HG03558 (cell line): ENCODE measurements at regions not wholly inside any gene's neighbourhood (a gene's known extent, or its start where the extent isn't known, plus 50 kb on each side); places are given as distances from the start of the nearest gene placed in this dataset.

ENCODE experiments used
- ATAC-seq: cut with Tn5 transposase; IDR thresholded peaks from one replicate; pipeline ENCODE4 v1.9.1; 2021; ENCODE audit warnings: moderate number of reproducible peaks; ENCODE audit not compliant: unreplicated experiment; ENCODE audit errors: extremely low read depth

DNA sequence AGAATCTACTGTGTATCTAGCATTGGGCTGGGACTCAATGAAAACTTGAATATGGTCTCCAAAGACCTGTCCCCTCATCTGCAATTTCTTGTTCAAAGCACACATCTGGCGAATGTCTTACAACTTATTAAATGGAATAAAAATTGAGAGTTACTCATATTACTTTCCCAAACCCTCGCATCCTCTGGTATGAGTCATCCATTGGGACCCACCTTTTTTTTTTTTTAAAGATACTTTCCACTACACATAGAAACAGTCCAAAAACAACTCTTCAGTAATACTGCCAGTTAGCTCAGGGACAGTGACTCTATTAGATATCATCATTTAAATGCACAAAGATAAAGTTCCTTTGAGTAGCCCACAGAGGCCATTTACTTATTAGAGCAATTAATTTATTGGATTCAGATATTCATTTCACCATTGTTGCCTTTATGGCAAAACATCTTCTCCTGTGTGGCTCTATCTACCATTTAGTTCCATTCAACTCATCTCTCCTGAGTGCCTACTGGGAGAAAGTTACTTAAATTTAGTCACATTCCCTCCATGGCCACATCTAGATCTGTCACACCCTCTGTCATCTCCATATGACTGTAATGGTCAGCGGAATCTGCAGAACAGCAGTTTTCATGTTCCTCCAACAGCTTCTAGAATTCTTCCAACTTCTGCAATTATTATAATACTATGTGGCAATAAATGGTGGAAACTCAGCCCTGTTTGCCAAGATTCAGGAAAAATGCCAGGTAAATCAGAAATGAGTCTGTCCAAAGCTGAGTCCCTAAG lies 77.9 kb upstream of the ARHGEF3 start:
- no peak for ATAC-seq

DNA sequence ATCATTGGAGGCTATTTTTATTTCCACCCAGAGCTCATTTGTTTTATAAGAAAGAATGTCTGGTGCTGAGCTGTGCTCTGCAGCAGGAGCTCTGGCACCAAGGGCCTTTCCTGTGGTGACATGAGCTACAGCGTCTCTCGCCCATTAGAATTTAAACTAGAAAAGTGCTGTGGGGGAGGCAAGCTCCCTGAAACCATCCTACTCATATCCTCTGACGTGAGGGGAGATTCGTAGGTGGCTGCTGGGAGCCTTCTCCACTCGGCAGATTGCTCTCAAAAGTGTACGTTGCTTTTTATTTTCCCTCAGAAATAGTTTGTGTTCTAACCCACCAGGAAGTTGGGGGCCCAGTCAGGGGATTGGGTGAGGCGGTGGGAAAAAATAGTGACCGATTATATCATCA lies 76.3 kb upstream of the ARHGEF3 start:
- ATAC-seq, result no peak

DNA sequence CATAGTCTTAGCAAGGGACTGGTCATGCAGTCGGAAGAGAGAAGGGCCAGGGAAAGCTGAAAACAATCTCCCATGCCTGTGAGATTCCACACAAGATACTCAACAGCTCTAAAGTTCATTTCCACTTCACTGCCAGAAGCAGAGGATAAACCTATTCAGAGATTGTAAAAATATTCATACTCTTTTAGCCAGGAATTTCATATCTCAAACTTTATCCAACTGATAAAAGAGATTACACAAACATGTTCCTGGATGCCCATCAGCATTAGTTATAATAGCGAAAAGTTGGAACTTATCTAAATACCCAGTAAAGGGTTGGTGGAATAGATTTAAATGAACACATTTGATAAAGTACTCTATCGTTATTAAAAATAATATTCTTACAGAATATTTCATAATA lies 75.2 kb upstream of the ARHGEF3 start:
- ATAC-seq, result no peak

DNA sequence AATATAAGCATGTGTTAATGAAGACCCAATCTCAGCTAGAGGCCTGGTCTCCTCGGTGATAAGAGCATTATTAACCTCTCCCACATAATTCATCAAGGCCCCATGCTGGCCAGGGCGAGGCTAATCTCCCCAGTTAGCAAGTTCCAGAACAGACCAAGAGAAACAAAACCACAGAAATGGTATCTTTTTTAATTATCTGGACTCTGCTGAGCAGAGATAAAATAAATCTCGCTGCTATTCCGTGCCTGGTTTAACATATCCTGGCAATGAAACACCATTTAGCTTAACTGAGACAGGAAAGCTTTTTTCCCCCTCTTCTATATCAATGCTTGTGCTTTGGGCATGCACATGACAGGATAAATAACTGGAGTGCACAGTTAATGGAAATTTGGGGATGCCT lies 72.5 kb upstream of the ARHGEF3 start:
- ATAC-seq, result no peak

DNA sequence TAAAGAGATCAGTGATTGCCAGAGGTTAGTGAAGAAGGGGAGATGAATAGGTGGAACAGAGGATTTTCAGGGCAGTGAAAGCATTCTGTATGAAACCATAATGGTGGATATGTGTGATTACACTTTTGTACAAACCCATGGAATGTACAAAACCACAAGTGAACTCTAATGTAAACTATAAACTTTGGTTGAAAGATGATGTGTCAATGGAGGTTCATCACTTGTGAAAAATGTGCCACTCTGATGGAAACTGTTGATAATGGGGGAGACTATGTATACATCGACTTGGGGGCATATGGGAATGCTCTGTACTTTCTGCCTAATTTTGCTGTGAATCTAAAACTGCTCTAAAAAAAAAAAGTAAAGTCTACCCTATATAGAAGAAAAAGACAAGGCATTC lies 68.7 kb upstream of the ARHGEF3 start:
- ATAC-seq, result no peak

DNA sequence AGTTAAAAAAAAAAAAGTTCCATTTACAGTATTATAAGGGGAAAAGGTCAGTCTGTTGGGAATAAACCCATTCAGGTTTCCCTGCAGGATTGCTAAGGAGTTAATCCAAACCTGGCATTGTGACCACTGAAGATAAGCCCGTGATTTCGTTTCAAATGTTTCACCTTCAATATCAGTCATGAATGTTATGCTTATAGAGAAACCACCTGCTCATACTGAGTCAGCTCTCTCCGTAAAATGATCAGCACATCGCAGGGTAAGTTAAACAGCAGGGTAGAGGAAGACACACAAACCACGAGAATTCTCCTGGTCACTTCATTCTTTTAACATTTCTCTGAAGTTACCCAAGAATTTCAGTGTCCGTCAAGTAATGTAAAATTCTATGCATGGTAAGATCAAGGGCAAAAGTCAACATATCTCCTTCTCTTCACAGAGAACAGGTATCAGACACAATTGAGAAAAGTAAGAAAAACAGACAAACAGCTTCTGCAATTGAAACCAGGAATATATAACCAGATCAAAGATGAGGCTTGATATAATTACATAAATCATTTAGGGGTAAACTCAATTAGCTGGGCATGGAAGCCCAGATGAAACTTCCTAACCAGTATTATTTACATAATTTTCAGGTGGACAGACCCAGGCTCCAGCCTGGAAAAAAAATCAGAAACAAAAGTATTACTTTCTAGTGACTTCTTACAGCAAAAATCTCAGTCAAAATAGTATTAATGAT lies 67.6 kb upstream of the ARHGEF3 start:
- ATAC-seq, result no peak

DNA sequence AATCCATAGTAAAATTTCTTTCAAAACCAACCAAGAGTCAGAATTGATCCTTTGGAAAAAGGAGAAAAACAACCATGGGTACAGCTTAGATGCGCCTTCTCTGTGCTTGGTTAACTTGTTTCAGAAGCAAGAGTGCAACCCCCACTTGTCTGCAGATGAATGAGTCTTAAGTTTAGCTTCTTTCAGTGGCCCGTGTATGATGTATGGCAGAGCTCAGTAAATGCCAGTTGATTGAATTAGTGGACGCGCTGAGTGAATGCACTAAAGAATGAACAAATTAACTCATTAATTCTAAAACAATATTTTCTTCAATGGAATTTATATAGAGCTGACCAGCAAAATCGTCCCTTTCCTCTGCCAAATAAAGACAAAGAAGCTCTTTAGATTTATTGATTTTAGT lies 67.0 kb upstream of the ARHGEF3 start:
- no peak for ATAC-seq

DNA sequence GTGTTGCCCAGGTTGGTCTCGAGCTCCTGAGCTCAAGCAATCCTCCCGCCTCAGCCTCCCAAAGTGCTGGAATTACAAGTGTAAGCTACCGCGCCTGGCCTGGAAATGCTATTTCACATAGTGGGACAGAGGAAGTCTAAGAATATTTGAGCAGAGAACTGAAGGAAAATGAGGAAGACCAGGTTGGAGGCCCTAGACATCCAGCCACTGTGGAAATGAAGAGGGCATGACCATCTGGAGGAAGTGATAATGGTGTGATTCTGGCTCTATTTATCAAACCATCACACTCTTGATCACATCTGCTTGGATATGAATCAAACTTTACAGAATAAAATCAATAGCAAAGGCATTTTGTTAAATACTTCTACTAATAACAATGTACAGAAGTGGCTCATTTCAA lies 65.9 kb upstream of the ARHGEF3 start:
- no peak for ATAC-seq

DNA sequence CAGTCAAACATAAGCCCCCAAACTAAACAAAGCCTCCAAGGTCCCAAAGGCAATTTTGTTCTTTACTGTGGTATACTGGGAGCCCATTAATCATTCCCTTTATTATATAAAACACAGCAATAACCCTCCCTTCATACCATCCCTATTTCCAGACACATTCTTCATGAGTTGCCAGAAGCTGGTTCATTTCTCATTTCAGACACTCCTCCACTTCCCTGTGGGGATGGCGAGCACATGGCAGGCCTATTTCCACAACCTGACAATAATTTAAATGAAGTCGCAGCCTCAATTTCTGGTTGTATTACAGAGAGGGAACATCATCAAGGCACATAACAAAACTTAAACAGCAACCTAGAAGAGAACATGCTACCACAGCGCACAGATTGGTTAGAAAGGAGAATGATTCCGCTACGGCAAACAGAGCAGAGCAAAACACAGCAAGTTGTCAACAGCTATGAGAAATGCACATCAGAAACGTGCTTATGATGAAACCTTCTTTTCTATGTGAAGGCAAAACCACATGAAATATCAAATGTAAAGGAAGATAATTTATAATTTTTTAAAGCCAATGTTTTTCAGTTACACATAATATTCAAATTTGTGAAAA lies 63.3 kb upstream of the ARHGEF3 start:
- ATAC-seq, result no peak

DNA sequence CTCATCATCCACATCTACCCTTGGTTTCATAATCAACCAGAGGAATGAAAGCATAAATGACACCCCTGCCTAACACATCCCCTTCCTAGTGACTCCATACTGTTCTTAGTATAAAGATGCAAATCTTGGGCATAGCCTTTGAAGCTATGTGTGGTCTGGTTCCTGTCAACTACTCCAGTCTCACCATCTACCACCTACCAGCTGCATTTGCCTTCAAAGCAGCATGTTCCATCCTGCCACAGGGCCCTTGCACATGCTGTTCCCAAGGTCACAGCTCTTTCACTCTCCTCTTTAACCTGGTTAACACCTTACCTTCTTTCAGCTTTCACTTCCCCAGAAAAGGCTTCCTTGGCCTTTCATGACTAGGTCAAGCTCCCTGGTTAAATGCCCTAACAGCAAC lies 62.3 kb upstream of the ARHGEF3 start:
- no peak for ATAC-seq

DNA sequence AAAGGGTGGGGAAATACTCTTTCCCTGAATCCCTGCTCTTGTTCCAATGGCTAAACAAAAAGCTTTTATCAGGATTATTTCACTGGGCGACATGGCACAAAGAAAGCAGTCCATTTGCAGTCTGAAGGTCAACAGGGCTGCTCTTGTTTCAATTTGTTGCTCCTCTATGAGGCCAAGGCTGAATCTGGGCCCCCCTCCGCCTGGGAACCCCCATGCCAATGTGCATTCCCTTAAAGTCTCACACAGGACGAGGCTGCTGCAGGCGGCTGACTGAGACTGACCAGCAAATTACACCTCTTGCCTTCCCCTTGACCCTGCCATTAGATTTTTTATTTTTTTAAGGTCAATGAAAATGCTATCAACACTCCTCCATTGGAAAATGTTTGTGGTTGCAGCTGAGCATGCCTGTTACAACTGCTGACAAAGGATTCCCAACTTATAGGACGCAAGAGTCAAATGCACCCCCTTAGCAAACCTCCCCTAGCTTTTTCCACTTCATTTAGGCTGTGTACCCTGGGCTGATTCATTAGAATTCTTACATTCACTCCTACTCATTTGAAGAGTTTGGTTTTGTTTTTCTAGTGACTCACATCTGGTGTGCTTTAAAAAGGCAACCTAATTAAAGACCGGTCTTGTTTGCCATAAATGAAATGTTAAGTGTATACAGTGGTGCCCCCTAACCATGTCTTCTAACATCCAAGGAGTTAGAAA lies 60.8 kb upstream of the ARHGEF3 start:
- ATAC-seq, result no peak

DNA sequence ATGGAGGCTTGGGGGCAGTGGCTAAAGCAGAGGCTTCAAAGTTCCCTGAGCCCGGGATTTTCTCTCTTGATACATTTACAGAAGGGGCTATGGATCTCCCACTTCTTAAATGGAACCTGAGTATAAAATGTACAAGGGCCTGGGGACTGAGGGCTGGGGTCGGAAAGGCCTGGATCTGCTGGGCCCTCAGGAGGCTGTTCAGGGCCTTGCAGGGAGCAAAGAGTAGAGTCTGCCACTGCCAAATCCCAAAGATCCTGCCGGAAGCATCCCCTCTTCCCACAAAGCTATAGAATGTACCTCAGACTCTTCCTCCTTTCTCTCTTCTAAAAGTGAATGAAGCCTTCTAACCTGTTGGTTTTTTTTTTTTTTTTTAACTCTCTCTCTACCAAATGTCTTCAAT lies 59.8 kb upstream of the ARHGEF3 start:
- ATAC-seq, result no peak

DNA sequence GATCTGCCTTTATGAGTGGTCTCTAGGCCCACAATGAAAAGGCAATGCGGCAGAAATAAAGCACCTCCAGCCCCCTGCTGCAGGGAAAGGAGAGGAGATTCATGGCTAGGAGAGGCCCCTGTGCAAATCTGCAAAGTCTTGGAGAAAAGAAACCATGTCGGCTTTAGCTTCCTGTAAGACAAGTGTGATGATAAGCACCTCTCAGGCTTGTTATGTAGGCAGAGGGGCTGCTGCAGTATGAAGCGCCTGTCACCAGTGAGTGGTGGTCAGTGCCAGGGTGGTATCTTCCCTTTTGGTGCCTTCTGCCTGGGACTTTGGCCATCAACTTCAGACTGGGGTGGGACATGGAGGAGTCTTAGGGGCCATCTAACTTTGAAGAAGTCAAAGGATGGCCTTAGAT lies 59.2 kb upstream of the ARHGEF3 start:
- ATAC-seq, result no peak

DNA sequence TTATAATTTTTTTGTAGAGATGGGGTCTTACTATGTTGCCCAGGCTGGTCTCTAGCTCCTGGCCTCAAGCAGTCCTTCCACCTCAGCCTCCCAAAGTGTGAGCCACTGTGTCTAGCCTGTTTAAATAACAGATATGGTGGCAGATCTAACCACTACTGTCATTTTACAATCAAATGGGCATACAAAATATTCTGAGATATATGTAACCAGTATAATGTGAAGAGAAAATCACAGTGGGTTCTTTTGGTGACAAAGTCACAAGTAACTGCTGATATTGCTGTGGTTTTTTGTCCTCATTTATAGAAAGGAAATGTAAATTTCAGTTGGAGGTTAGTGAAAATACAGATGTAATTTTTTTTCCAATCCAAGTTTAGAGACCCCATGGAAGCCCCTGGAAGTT lies 58.6 kb upstream of the ARHGEF3 start:
- ATAC-seq, result no peak

DNA sequence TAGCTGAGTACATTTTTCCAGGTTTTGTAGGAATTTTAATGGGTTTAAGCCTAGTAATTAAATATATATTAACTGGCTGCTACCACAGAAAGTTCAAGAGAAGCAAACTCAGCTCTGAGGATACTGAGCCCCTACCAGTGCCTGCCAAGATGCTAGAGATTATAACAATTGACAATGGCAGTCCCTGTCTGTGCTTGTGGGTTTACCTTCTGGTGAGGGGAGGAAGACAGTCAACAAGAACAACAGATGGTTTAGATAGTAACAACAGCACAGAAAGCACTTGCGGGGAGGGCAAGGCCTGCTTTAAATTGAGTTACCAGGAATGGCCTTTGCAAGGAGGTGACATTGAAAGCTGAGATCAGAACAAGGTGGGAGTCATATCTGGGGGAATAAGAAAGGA lies 56.6 kb upstream of the ARHGEF3 start:
- no peak for ATAC-seq

DNA sequence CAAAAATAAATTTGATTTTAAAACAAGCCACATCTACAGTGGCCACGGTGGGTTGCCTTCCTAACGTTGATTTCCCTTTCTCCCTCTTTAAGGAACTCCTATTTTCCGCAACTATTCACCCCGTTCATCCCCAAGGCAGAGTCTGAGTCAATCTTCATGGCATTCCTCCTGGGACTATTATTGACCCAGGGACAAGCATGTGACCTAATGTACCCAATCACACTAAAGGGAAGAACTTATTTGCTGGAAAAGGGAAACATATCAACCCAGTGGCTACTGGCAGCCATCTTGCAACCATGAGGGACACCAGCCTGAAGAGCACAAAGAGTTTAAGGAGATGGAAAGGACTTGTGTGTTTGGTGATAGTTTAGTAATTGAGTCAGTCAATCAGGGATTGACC lies 55.4 kb upstream of the ARHGEF3 start:
- no peak for ATAC-seq

DNA sequence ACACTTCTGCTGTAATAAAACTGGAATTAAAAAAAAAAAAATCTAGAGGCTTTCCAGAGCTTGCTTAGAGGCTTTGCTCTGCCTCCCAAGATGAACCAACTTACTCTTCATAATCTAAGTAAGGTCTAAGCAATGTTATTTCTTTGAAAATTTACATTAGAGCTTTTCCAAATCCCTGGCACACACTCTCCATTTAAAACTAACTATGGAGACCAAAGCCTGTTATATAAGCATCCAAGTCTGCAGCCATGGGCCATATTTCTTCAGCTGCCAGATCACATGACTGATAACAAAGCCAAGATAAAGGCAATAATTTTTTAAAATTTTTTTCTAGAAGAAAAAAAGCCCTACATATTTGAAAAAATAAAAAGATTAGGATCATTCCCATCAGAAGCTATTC lies 55.0 kb upstream of the ARHGEF3 start:
- ATAC-seq, result no peak

DNA sequence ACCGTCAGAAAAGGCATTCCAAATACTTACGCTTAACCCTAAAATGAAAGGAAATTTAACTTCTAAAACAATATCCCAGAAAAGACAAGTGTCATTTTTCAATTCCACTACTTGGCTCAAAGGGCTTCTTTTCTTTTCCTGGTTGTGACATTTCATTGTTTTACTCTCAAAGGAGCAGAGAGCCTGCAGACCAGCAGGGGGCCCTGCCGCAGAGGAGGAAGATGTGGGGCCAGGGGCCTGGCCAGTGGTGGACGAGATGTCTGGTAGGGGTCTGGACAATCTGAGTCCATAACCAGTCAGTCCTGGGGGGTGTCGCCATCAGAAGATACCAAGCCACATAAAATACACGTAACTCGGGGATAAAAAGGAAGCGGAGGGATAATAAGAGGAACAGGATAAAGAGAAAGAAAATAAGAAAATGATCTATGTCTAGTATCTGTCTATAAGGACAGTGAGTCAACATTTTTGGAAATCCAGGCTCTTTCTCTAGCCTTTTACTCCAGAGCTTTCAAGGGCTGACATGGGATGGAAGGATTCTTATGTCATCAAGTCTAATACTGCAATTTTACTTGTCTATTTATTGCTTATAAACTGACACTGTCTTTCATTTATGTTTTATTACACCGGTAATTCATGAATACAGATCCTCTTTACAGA lies 54.2 kb upstream of the ARHGEF3 start:
- no peak for ATAC-seq

DNA sequence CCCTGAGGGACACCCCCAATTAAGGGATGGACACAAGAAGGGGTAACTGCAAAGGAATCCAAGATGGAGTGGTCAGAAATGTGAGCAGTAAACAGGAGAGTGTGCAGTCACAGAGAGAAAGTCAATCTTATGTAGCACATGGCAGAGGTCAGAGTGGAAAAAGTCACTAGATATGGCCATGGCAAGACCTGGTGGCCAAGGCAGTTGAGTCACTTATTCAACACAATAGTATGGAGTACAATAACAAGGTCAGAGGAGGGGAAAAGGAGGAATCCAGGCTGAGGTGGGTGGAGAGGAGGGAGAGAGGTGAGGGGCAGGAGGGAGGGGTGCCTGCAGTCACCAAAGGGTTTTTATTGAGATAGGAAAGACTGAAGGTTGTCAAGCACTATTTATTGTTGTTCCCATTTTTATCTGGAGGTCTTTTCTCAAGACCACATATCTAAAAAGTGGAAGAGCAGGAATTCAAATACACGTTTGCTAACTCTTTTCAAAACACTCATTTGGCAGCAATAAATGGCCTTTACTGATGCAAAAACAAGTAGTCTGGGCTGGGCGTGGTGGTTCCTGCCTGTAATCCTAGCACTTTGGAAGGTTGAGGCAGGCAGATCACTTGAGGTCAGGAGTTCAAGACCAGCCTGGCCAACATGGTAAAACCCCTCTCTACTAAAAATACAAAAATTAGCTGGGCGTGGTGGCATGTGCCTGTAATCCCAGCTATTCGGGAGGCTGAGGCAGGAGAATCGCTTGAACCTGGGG lies 53.3 kb upstream of the ARHGEF3 start:
- ATAC-seq, result no peak
